H1 (cell line): ENCODE measurements at regions not wholly inside any gene's neighbourhood (a gene's known extent, or its start where the extent isn't known, plus 50 kb on each side); places are given as distances from the start of the nearest gene placed in this dataset.

Experiments
- BRCA1 ChIP-seq: IDR thresholded peaks from 2 replicates; pipeline ENCODE4 v1.6.1; 2012; ENCODE audit warnings: low read depth, low read length, improper control_type of control experiment

DNA sequence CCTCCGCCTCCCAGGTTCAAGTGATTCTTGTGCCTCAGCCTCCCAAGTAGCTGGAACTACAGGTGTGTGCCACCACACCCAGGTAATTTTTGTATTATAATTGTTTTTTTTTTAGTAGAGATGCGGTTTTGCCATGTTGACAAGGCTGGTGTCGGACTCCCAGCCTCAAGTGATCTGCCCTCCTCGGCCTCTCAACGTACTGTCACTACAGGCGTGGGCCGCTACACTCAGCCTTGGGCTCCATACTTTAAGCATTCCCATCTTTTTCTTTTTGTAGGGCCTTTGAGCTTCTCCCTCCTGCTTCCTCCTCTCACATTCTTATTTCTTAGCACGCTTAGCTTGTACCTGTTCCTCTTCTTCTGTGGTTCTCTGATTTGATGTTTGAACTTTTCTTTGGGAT is 62.8 kb downstream of the SERPINA3 start (continued):
- no peak for TF ChIP-seq BRCA1
